GM12878 (cell line): ENCODE measurements at regions not wholly inside any gene's neighbourhood (a gene's known extent, or its start where the extent isn't known, plus 50 kb on each side); places are given as distances from the start of the nearest gene placed in this dataset.

Experiments used
- ATAC-seq: fragments of 200-7000 bp; cut with Tn5 transposase; 3 replicates; pipeline ENCODE4 v1.9.1; 2020; ENCODE audit warnings: mild to moderate bottlenecking, moderate library complexity
- BruUV-seq: library from RNA; stranded (reverse); fragments of 400-500 nt; replicated peaks from 2 replicates; lab custom pipeline; 2021; lab: Mats Ljungman, UMichigan
- CTCF ChIA-PET: fragments of 300-600 bp; sonication (Branson Sonifier 250); formaldehyde crosslinking; extraction: SDS; loops from one replicate; lab custom pipeline; 2021; ENCODE audit warnings: inconsistent platforms; lab: Yijun Ruan, JAX
- POLR2A ChIA-PET: fragments of 350-600 bp; formaldehyde crosslinking; extraction: SDS; loops from one replicate; lab custom pipeline; 2021; ENCODE audit warnings: inconsistent platforms; lab: Charles Lee
- RAD21 ChIA-PET: fragments of 300-600 bp; sonication (Branson Sonifier 250); formaldehyde crosslinking; loops from one replicate; lab custom pipeline; 2023; ENCODE audit warnings: antibody characterized with exemption; ENCODE audit not compliant: unreplicated experiment; lab: Charles Lee
- SMC1A ChIA-PET: fragments of 300-600 bp; sonication (Branson Sonifier 250); formaldehyde crosslinking; loops from one replicate; lab custom pipeline; 2023; ENCODE audit not compliant: unreplicated experiment, uncharacterized antibody; lab: Charles Lee
- DNase-seq: peaks from one replicate; pipeline ENCODE4 v3.0.0-alpha.2; 2011; ENCODE audit warnings: low read depth, low spot score
- FAIRE-seq: peaks from 3 replicates; lab custom pipeline; 2011; peaks lifted over from hg19 to GRCh38; lab: Jason Lieb, UNC
- H2AFZ ChIP-seq: 2 replicates; pipeline ENCODE4 v1.6.0; 2011; ENCODE audit warnings: low read depth, low read length, control low read depth; ENCODE audit not compliant: control insufficient read depth
- H3K27ac ChIP-seq: 2 replicates; pipeline ENCODE4 v1.5.1; 2011; ENCODE audit warnings: control low read depth; ENCODE audit not compliant: control insufficient read depth, insufficient read depth
- H3K27me3 ChIP-seq, 2 experiments: replicated peaks in 1 of 2; 2 replicates each; pipeline versions ENCODE4 v1.6.0 to v1.6.1; 2011; ENCODE audit warnings: low read length in 1 of 2; ENCODE audit not compliant: control insufficient read depth in 2 of 2, insufficient read depth in 2 of 2
- H3K36me3 ChIP-seq, 2 experiments: 2 replicates each; pipeline ENCODE4 v1.5.1; 2011; ENCODE audit warnings: low read length in 1 of 2; ENCODE audit not compliant: control insufficient read depth in 2 of 2, insufficient read depth in 2 of 2
- H3K4me1 ChIP-seq: 2 replicates; pipeline ENCODE4 v1.6.1; 2011; ENCODE audit warnings: mild to moderate bottlenecking, low read length, moderate library complexity, mixed read lengths; ENCODE audit not compliant: control insufficient read depth, insufficient read depth
- H3K4me2 ChIP-seq: 2 replicates; pipeline ENCODE4 v1.6.0; 2011; ENCODE audit warnings: control low read depth; ENCODE audit not compliant: control insufficient read depth, insufficient read depth
- H3K4me3 ChIP-seq: fragments of 200-600 bp; sonication (generic); 2 replicates; pipeline ENCODE4 v1.5.1; 2016
- H3K79me2 ChIP-seq: 2 replicates; pipeline ENCODE4 v1.6.0; 2011; ENCODE audit warnings: low read length; ENCODE audit not compliant: control insufficient read depth, insufficient read depth
- H3K9ac ChIP-seq: 2 replicates; pipeline ENCODE4 v1.8.0; 2011; ENCODE audit warnings: low read length, control low read depth, mixed read lengths; ENCODE audit not compliant: control insufficient read depth, insufficient read depth
- H3K9me3 ChIP-seq: replicated peaks from 3 replicates; pipeline ENCODE4 v1.5.1; 2011; ENCODE audit warnings: mild to moderate bottlenecking, low read length; ENCODE audit not compliant: control insufficient read depth, insufficient read depth
- H4K20me1 ChIP-seq: 2 replicates; pipeline ENCODE4 v1.6.0; 2011; ENCODE audit not compliant: control insufficient read depth, insufficient read depth
- CHD1 ChIP-seq: IDR thresholded peaks from 2 replicates; pipeline ENCODE4 v1.6.1; 2012; ENCODE audit warnings: low read depth, low read length, improper control_type of control experiment
- HSF1 ChIP-seq: fragments of 150-350 bp; IDR thresholded peaks from 2 replicates; pipeline ENCODE4 v1.6.1; 2014; ENCODE audit warnings: mild to moderate bottlenecking, low read depth, low read length
- IRF5 ChIP-seq: fragments of 450-650 bp; IDR thresholded peaks from 2 replicates; pipeline ENCODE4 v1.6.1; 2017; ENCODE audit warnings: borderline replicate concordance
- MLLT1 ChIP-seq: fragments of 450-650 bp; IDR thresholded peaks from 2 replicates; pipeline ENCODE4 v1.6.1; 2016; ENCODE audit warnings: mild to moderate bottlenecking
- NR2C1 ChIP-seq: fragments of 450-650 bp; IDR thresholded peaks from 2 replicates; pipeline ENCODE4 v1.6.1; 2017; ENCODE audit warnings: antibody characterized with exemption, mild to moderate bottlenecking, moderate library complexity
- RAD21 ChIP-seq: IDR thresholded peaks from 2 replicates; pipeline ENCODE4 v1.6.1; 2011; ENCODE audit warnings: mild to moderate bottlenecking, low read depth, low read length, moderate library complexity; ENCODE audit not compliant: insufficient read depth
- STAT1 ChIP-seq: fragments of 450-650 bp; conservative IDR thresholded peaks from 2 replicates; pipeline ENCODE4 v1.6.1; 2014; ENCODE audit warnings: antibody characterized with exemption, mild to moderate bottlenecking
- WGBS: methylation state at CpG from one replicate; pipeline ENCODE4 v1.1.6; 2016; ENCODE audit warnings: low lambda C conversion rate; ENCODE audit not compliant: insufficient replicate concordance, insufficient coverage; ENCODE audit errors: missing lambda C conversion rate; 5-methylcytosine and 5-hydroxymethylcytosine counted together
- in situ Hi-C: fragments of 300-500 bp; cut with MboI; formaldehyde crosslinking; loops from 9 replicates; pipeline ENCODE4 v1.14.3; 2018; ENCODE audit warnings: mixed read lengths
- intact Hi-C: fragments of 100-400 bp; cut with micrococcal nuclease; formaldehyde crosslinking; loops from one replicate; pipeline ENCODE4 v1.14.2; 2022; ENCODE audit not compliant: unreplicated experiment

GRCh38 chr11:70517203-70517602, 118.9 kb downstream of the CTTN start:
- no peak overlapping the region for H3K4me2 ChIP-seq
- BruUV-seq, result no TSS peak
- in situ Hi-C loops, result no loop called here
- H3K9ac ChIP-seq, result no peak overlapping the region
- H3K36me3 ChIP-seq, result no peaks in the 10 kb centered on the region
- no peaks in the 10 kb centered on the region for H3K79me2 ChIP-seq
- SMC1A ChIA-PET, result no interaction called here
- no peaks in the 10 kb centered on the region for H3K4me1 ChIP-seq
- H3K27ac ChIP-seq, result no peak overlapping the region
- WGBS, result 61% methylated on average over 7 of the region's 7 CpGs
- POLR2A ChIA-PET, result no interaction called here
- intact Hi-C loops, result no loop called here
- no peak for ATAC-seq
- H2AFZ ChIP-seq, result no peak overlapping the region
- FAIRE-seq, result no peak
- no peak for TF ChIP-seq HSF1
- no peak for TF ChIP-seq CHD1
- no peak for TF ChIP-seq STAT1
- TF ChIP-seq NR2C1, result no peak
- TF ChIP-seq RAD21, result no peak
- no peak for TF ChIP-seq MLLT1
- no peak for TF ChIP-seq IRF5
- H4K20me1 ChIP-seq, result no peaks in the 10 kb centered on the region
- RAD21 ChIA-PET, result no interaction called here
- H3K27me3 ChIP-seq, result no peaks in the 10 kb centered on the region
- CTCF ChIA-PET, result interaction anchor here (0.6 kb wide), 1 partner anchor 12 kb away, joined by 3 read pairs; no protein-coding TSS in a partner anchor
- no peaks in the 10 kb centered on the region; the same call in 2 of the 3 replicates for H3K9me3 ChIP-seq
- no peak for DNase-seq
- H3K4me3 ChIP-seq, result no peak overlapping the region
